ENCODE measurements at regions not wholly inside any gene's neighbourhood (a gene's known extent, or its start where the extent isn't known, plus 50 kb on each side); places are given as distances from the start of the nearest gene placed in this dataset.

DNA sequence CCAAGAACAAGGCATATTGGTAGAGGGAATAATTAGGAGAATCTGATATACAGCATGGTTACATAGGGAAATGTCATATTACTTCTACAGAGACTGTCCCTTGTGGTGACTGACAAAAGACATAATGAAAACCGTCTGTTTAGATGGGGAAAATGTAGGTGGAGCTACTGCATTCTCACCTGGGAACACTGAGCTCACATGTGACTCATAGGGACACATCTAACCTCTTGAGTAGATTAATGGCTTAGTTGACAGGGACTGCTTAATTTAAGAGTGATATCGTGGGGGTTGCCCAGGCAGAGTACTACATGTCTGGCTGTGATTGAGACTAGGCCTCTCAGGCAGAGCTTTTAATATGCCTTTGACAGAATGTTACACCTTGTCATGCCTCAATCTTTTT, 235.3 kb upstream of the ZFP64 start:
- H3K4me3 ChIP-seq (replicated peaks in 1 of 3; ENCODE audit: insufficient read depth in 1 of 3, low read depth in 2 of 3, low read length in 3 of 3) = no peak overlapping the region
- no peak overlapping the region for H3K4me2 ChIP-seq (ENCODE audit: low read depth, low read length)
- H3K9me3 ChIP-seq (ENCODE audit: low read length) = peaks cover 34% of the 10 kb centered on the region
- 0% methylated on average over 2 of the region's 2 CpGs for WGBS (ENCODE audit: low lambda C conversion rate)
- H3K4me1 ChIP-seq (ENCODE audit: insufficient read depth, low read length) = no peaks in the 10 kb centered on the region
- no peaks in the 10 kb centered on the region for H3K27me3 ChIP-seq (ENCODE audit: control insufficient read depth in 1 of 2, insufficient read depth in 2 of 2, low read length in 2 of 2)
- no peak overlapping the region for H2AFZ ChIP-seq (ENCODE audit: low read length)
- H4K20me1 ChIP-seq (ENCODE audit: insufficient read depth, low read length) = no peaks in the 10 kb centered on the region
- intact Hi-C loops (cut with micrococcal nuclease; ENCODE audit: unreplicated experiment) = no loop called here
- no peak for DNase-seq (ENCODE audit: low spot score)
- H3K27ac ChIP-seq (ENCODE audit: extremely low read length, insufficient read depth, low read length) = no peak overlapping the region
- H3K9ac ChIP-seq (ENCODE audit: insufficient read depth, low read depth, low read length) = no peak overlapping the region
- no TSS peak for BruUV-seq (replicated peaks)
- POLR2A ChIA-PET = no interaction called here
- ATAC-seq = no peak
- CTCF ChIA-PET (ENCODE audit: low intra/inter-chr PET ratio, low total read pairs) = no interaction called here
- in situ Hi-C loops (cut with HindIII; ENCODE audit: extremely low pct_ligation_motif_present, low pct_unique_long_range_greater_than_20kb) = no loop called here
- TF ChIP-seq ZNF883 (CRISPR knock-in tag; IDR thresholded peaks at IDR 0.05; ENCODE audit: not compliant biosample characterization) (no peak), SAFB2 (CRISPR knock-in tag; IDR thresholded peaks at IDR 0.05; ENCODE audit: borderline replicate concordance, low read depth) (no peak), ZFP41 (CRISPR knock-in tag; IDR thresholded peaks at IDR 0.05; ENCODE audit: borderline replicate concordance) (no peak), CREB1 (IDR thresholded peaks at IDR 0.05) (no peak), CREB1 (CRISPR knock-in tag; IDR thresholded peaks at IDR 0.05) (no peak), ZNF572 (CRISPR knock-in tag; IDR thresholded peaks at IDR 0.05) (no peak), TBX2 (CRISPR knock-in tag; IDR thresholded peaks at IDR 0.05; ENCODE audit: borderline replicate concordance) (no peak), ZNF34 (CRISPR knock-in tag; IDR thresholded peaks at IDR 0.05; ENCODE audit: borderline replicate concordance) (no peak)
- TF ChIP-seq, protein P1, sequence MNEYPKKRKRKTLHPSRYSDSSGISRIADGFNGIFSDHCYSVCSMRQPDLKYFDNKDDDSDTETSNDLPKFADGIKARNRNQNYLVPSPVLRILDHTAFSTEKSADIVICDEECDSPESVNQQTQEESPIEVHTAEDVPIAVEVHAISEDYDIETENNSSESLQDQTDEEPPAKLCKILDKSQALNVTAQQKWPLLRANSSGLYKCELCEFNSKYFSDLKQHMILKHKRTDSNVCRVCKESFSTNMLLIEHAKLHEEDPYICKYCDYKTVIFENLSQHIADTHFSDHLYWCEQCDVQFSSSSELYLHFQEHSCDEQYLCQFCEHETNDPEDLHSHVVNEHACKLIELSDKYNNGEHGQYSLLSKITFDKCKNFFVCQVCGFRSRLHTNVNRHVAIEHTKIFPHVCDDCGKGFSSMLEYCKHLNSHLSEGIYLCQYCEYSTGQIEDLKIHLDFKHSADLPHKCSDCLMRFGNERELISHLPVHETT (CRISPR knock-in tag; conservative IDR thresholded peaks at IDR 0.05) = no peak
- TF ChIP-seq, protein P2, sequence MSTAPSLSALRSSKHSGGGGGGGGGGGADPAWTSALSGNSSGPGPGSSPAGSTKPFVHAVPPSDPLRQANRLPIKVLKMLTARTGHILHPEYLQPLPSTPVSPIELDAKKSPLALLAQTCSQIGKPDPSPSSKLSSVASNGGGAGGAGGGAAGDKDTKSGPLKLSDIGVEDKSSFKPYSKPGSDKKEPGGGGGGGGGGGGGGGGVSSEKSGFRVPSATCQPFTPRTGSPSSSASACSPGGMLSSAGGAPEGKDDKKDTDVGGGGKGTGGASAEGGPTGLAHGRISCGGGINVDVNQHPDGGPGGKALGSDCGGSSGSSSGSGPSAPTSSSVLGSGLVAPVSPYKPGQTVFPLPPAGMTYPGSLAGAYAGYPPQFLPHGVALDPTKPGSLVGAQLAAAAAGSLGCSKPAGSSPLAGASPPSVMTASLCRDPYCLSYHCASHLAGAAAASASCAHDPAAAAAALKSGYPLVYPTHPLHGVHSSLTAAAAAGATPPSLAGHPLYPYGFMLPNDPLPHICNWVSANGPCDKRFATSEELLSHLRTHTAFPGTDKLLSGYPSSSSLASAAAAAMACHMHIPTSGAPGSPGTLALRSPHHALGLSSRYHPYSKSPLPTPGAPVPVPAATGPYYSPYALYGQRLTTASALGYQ (CRISPR knock-in tag; IDR thresholded peaks at IDR 0.05) = no peak
- H3K79me2 ChIP-seq (ENCODE audit: insufficient read depth, low read length) = no peaks in the 10 kb centered on the region
- no peak for FAIRE-seq
- no peaks in the 10 kb centered on the region for H3K36me3 ChIP-seq (replicated peaks in 1 of 2; ENCODE audit: control insufficient read depth in 1 of 2, insufficient read depth in 2 of 2, low read length in 2 of 2)
